B cell (primary cell): ENCODE measurements at regions not wholly inside any gene's neighbourhood (a gene's known extent, or its start where the extent isn't known, plus 50 kb on each side); places are given as distances from the start of the nearest gene placed in this dataset.

Experiments used
- ATAC-seq: fragments of 200-7000 bp; cut with Tn5 transposase; one replicate; pipeline ENCODE4 v1.10.0; 2021; ENCODE audit warnings: low read depth, mild to moderate bottlenecking, moderate number of reproducible peaks, moderate library complexity
- CTCF ChIA-PET: fragments of 350-600 bp; sonication (Branson Sonifier 250); formaldehyde crosslinking; loops from one replicate; lab custom pipeline; 2021; ENCODE audit warnings: antibody characterized with exemption, inconsistent platforms; lab: Charles Lee
- POLR2A ChIA-PET: fragments of 350-600 bp; sonication (Branson Sonifier 250); formaldehyde crosslinking; loops from one replicate; lab custom pipeline; 2021; ENCODE audit warnings: antibody characterized with exemption; lab: Charles Lee
- DNase-seq: peaks from one replicate; pipeline ENCODE4 v3.0.0; 2013
- H2AFZ ChIP-seq: 2 replicates; pipeline ENCODE4 v1.6.1; 2012; ENCODE audit warnings: mild to moderate bottlenecking, low read depth, low read length; ENCODE audit not compliant: insufficient read depth, poor library complexity, severe bottlenecking
- H3K27ac ChIP-seq, 2 donors: 1 replicate in 1 of 2; 2 replicates in 1 of 2; pipeline ENCODE4 v1.5.1; 2012 to 2013; ENCODE audit warnings: low read length in 2 of 2, mild to moderate bottlenecking in 2 of 2, moderate library complexity in 1 of 2
- H3K27me3 ChIP-seq, 4 experiments: fragments of 200-600 bp in 1 of 4; sonication (generic) in 1 of 4; replicated peaks in 1 of 4; 1 replicate in 2 of 4; 2 replicates in 2 of 4; pipeline versions ENCODE4 v1.6.1 to v1.7.0; 2013 to 2016; ENCODE audit warnings: low read length in 3 of 4, mild to moderate bottlenecking in 2 of 4, mixed read lengths in 1 of 4, moderate library complexity in 1 of 4; ENCODE audit not compliant: insufficient read depth in 4 of 4, control insufficient read depth in 3 of 4; ENCODE audit errors: control extremely low read depth in 1 of 4
- H3K36me3 ChIP-seq, 2 experiments: replicated peaks in 1 of 2; 1 replicate in 1 of 2; 2 replicates in 1 of 2; pipeline versions ENCODE4 v1.6.1 to v1.7.1; 2013; ENCODE audit warnings: low read length in 1 of 2; ENCODE audit not compliant: insufficient read depth in 2 of 2, control insufficient read depth in 1 of 2; ENCODE audit errors: control extremely low read depth in 1 of 2, extremely low read depth in 1 of 2
- H3K4me1 ChIP-seq, 2 donors: fragments of 200-600 bp in 1 of 2; sonication (generic) in 1 of 2; 1 replicate in 1 of 2; 2 replicates in 1 of 2; pipeline versions ENCODE4 v1.5.1 to v1.6.1; 2013 to 2017; ENCODE audit warnings: low read length in 2 of 2; ENCODE audit not compliant: control insufficient read depth in 2 of 2, insufficient read depth in 2 of 2
- H3K4me2 ChIP-seq: replicated peaks from 2 replicates; pipeline ENCODE3; 2012; ENCODE audit warnings: mild to moderate bottlenecking, low read depth, low read length; ENCODE audit not compliant: poor library complexity, severe bottlenecking
- H3K4me3 ChIP-seq, 5 experiments: fragments of 200-600 bp in 1 of 5; sonication (generic) in 1 of 5; 1 replicate in 3 of 5; 2 replicates in 2 of 5; pipeline versions ENCODE4 v1.5.1 to v1.7.0; 2011 to 2016; ENCODE audit warnings: low read length in 4 of 5, mild to moderate bottlenecking in 4 of 5, low read depth in 2 of 5, control low read depth in 1 of 5, moderate library complexity in 1 of 5; ENCODE audit not compliant: insufficient read depth in 1 of 5; ENCODE audit errors: control extremely low read depth in 1 of 5, extremely low read depth in 1 of 5
- H3K79me2 ChIP-seq: fragments of 200-600 bp; sonication (generic); one replicate; pipeline ENCODE4 v1.6.0; 2016; ENCODE audit warnings: low read length; ENCODE audit not compliant: control insufficient read depth, insufficient read depth
- H3K9ac ChIP-seq: fragments of 200-600 bp; sonication (generic); 2 replicates; pipeline ENCODE4 v1.6.1; 2017; ENCODE audit warnings: mild to moderate bottlenecking, low read length, moderate library complexity
- H3K9me3 ChIP-seq, 3 donors: one replicate each; pipeline versions ENCODE4 v1.6.1 to v1.7.1; 2013; ENCODE audit warnings: low read length in 2 of 3; ENCODE audit not compliant: control insufficient read depth in 2 of 3, insufficient read depth in 1 of 3; ENCODE audit errors: control extremely low read depth in 1 of 3
- H4K20me1 ChIP-seq: 2 replicates; pipeline ENCODE4 v1.6.0; 2012; ENCODE audit warnings: mild to moderate bottlenecking, low read length; ENCODE audit not compliant: insufficient read depth, control insufficient read depth, poor library complexity, severe bottlenecking
- H3K27ac Mint-ChIP-seq: one replicate; pipeline ENCODE4 v1.8.0; 2021; ENCODE audit warnings: mixed read lengths
- H3K27me3 Mint-ChIP-seq: one replicate; pipeline ENCODE4 v1.8.0; 2021; ENCODE audit warnings: mixed read lengths
- H3K4me1 Mint-ChIP-seq: one replicate; pipeline ENCODE4 v1.8.0; 2021; ENCODE audit warnings: mixed read lengths
- H3K4me3 Mint-ChIP-seq: one replicate; pipeline ENCODE4 v1.8.0; 2021; ENCODE audit warnings: mixed read lengths
- H3K9me3 Mint-ChIP-seq: one replicate; pipeline ENCODE4 v1.8.0; 2022; ENCODE audit warnings: mixed read lengths; ENCODE audit not compliant: insufficient read depth
- EZH2 ChIP-seq: IDR thresholded peaks from 2 replicates; pipeline ENCODE4 v1.6.1; 2012; ENCODE audit warnings: borderline replicate concordance, low read depth, mild to moderate bottlenecking, moderate library complexity, low read length; ENCODE audit not compliant: insufficient read depth, poor library complexity, severe bottlenecking
- WGBS: methylation state at CpG from one replicate; pipeline ENCODE4 v1.1.5; 2013; ENCODE audit warnings: missing lambda C conversion rate; ENCODE audit not compliant: insufficient coverage; 5-methylcytosine and 5-hydroxymethylcytosine counted together
- intact Hi-C: fragments of 100-400 bp; cut with micrococcal nuclease; formaldehyde crosslinking; loops from one replicate; pipeline ENCODE4 v1.10.0; 2022
- TF ChIP-seq, protein P1 (sequence below): fragments of 200-600 bp; IDR thresholded peaks from one replicate; pipeline ENCODE4 v1.8.0; 2022; ENCODE audit warnings: antibody characterized with exemption, mild to moderate bottlenecking

DNA sequence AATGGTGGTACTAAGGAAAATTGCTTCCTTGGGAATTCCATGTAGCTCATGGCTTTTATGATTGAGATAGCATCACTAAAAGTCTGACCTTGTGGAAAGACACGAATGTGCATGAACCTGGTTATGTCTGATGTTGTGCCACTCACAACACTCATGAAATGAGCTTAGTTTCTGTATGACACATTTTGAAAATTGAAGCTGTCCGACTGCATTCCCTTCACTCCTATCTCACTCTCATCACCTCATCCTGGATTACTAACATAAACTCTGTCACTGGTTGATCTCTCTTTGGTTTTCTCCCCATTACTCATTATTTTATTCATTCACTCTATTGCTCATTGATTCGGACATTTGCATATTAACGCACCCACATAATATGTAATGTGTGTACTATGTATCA is 190.0 kb upstream of the VWC2 start:
- ChIA-PET CTCF (no interaction called here), POLR2A (no interaction called here)

DNA sequence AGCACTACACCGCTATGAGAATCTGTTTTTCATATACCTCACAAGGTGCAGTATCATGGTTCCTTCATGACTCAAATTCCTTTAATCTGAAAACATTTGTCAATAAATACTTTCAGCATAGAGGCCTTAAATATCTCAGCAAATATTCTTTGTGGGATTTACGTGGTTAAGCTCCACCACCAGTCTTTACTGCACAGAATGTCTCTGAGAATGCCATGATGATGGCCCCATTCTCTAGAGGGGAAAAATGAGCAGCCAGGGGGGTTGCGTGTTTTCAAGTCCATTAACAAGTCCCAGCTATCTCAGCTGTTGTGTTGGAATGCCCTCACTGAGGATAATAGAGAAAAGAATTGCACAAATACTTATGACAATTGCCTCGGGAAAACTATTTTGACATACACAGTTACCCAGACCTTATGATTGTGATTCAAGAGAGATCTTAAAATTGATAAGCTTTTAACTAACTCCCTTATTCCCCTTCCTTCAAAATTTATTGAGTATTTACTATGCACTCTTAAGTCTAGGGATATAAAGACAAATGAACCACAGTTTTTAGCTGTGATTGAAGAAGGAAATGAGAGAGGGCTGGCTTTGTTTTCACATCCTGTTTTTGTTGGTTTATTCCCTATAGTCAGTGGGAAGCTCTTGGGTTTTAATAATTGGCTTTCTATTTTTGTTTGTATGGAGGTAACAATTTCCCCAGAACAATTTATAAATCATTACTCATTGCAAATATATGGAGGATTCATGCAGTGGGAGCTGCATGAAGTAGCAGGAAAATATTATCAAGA is 176.5 kb upstream of the VWC2 start:
- H4K20me1 ChIP-seq: no peaks in the 10 kb centered on the region
- WGBS: 100% methylated on average over 1 of the region's 4 CpGs
- H3K27ac Mint-ChIP-seq: no peak overlapping the region
- no peak overlapping the region for H3K27ac ChIP-seq
- H3K4me1 Mint-ChIP-seq: no peaks in the 10 kb centered on the region
- H3K4me3 ChIP-seq: no peak overlapping the region
- no peaks in the 10 kb centered on the region for H3K9me3 ChIP-seq
- H3K36me3 ChIP-seq: no peaks in the 10 kb centered on the region
- intact Hi-C loops: no loop called here
- no peaks in the 10 kb centered on the region for H3K4me1 ChIP-seq
- no peak for TF ChIP-seq EZH2
- TF ChIP-seq, protein P1, sequence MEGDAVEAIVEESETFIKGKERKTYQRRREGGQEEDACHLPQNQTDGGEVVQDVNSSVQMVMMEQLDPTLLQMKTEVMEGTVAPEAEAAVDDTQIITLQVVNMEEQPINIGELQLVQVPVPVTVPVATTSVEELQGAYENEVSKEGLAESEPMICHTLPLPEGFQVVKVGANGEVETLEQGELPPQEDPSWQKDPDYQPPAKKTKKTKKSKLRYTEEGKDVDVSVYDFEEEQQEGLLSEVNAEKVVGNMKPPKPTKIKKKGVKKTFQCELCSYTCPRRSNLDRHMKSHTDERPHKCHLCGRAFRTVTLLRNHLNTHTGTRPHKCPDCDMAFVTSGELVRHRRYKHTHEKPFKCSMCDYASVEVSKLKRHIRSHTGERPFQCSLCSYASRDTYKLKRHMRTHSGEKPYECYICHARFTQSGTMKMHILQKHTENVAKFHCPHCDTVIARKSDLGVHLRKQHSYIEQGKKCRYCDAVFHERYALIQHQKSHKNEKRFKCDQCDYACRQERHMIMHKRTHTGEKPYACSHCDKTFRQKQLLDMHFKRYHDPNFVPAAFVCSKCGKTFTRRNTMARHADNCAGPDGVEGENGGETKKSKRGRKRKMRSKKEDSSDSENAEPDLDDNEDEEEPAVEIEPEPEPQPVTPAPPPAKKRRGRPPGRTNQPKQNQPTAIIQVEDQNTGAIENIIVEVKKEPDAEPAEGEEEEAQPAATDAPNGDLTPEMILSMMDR: no peak
- H3K79me2 ChIP-seq: no peaks in the 10 kb centered on the region
- H3K4me3 Mint-ChIP-seq: no peak overlapping the region
- no peak overlapping the region for H3K4me2 ChIP-seq
- H3K9ac ChIP-seq: no peak overlapping the region
- ChIA-PET CTCF (interaction anchor here (0.6 kb wide), 1 partner anchor 79 kb away, joined by 4 read pairs; no protein-coding TSS in a partner anchor), POLR2A (no interaction called here)
- no peaks in the 10 kb centered on the region for H3K9me3 Mint-ChIP-seq
- DNase-seq (no peak), ATAC-seq (no peak)
- no peak overlapping the region for H2AFZ ChIP-seq
- no peaks in the 10 kb centered on the region for H3K27me3 Mint-ChIP-seq
- H3K27me3 ChIP-seq: no peaks in the 10 kb centered on the region

More for the DNA sequence above, 190.0 kb upstream of the VWC2 start:
- no peaks in the 10 kb centered on the region for H3K79me2 ChIP-seq
- no peak overlapping the region for H3K9ac ChIP-seq
- DNase-seq (no peak), ATAC-seq (no peak)
- H3K36me3 ChIP-seq: no peaks in the 10 kb centered on the region
- no peak overlapping the region for H3K27ac Mint-ChIP-seq
- no peaks in the 10 kb centered on the region for H3K4me1 ChIP-seq
- no peak overlapping the region for H3K4me3 ChIP-seq
- TF ChIP-seq, protein P1: no peak
- no peak for TF ChIP-seq EZH2
- H3K4me3 Mint-ChIP-seq: no peak overlapping the region
- no peak overlapping the region for H3K4me2 ChIP-seq
- H3K4me1 Mint-ChIP-seq: no peaks in the 10 kb centered on the region
- no peak overlapping the region for H2AFZ ChIP-seq
- intact Hi-C loops: no loop called here
- peaks cover 0 to 7% (median 0%) of the 10 kb centered on the region in 3 donors for H3K9me3 ChIP-seq
- WGBS: 79% methylated on average over 2 of the region's 4 CpGs
- H3K27me3 Mint-ChIP-seq: no peaks in the 10 kb centered on the region
- H3K27ac ChIP-seq: no peak overlapping the region
- H4K20me1 ChIP-seq: no peaks in the 10 kb centered on the region
- no peaks in the 10 kb centered on the region for H3K27me3 ChIP-seq
- H3K9me3 Mint-ChIP-seq: peaks cover 3% of the 10 kb centered on the region
